Activated gamma-delta T cell treated with Interleukin-2 at 50 U/mL for 16 hours (primary cell): ENCODE measurements at regions not wholly inside any gene's neighbourhood (a gene's known extent, or its start where the extent isn't known, plus 50 kb on each side); places are given as distances from the start of the nearest gene placed in this dataset.
A peak's percentile ranks its signal among the peaks of the same experiment; 100 is the strongest.
"Not testable (repeated sequence)": the region's sequence is repeated elsewhere in the genome, so short reads cannot be mapped to it uniquely, and the experiment has no call there.

Experiments used
- DNase-seq: peaks from one replicate; pipeline ENCODE4 v3.0.0-alpha.2; 2020

- DNase-seq: no peak
Measured at GRCh38 chr15:69660114-69660513, 207.5 kb downstream of the RPLP1 start.

GRCh38 chr15:69660658-69661405, 208.2 kb downstream of the RPLP1 start:
- no peak for DNase-seq

GRCh38 chr15:69661446-69661845, 208.8 kb downstream of the RPLP1 start:
- no peak for DNase-seq

- no peak for DNase-seq
Measured at GRCh38 chr15:69661871-69662644, 209.4 kb downstream of the RPLP1 start.

- DNase-seq: no peak
Measured at GRCh38 chr15:69662645-69663000, 210.0 kb downstream of the RPLP1 start.

GRCh38 chr15:69663441-69663840, 210.8 kb downstream of the RPLP1 start:
- DNase-seq: no peak

GRCh38 chr15:69663982-69664381, 211.4 kb downstream of the RPLP1 start:
- DNase-seq: no peak

GRCh38 chr15:69664572-69665571, 212.3 kb downstream of the RPLP1 start:
- DNase-seq: no peak

- no peak for DNase-seq
Measured at GRCh38 chr15:69665641-69666111, 213.1 kb downstream of the RPLP1 start.

GRCh38 chr15:69666441-69666882, 213.8 kb downstream of the RPLP1 start:
- DNase-seq: peak; percentile 40

GRCh38 chr15:69666921-69667811, 214.5 kb downstream of the RPLP1 start:
- no peak for DNase-seq

- DNase-seq: no peak
Measured at GRCh38 chr15:69668039-69668705, 215.6 kb downstream of the RPLP1 start.

GRCh38 chr15:69668963-69669362, 216.3 kb downstream of the RPLP1 start:
- peak; percentile 51 for DNase-seq

GRCh38 chr15:69669446-69669845, 216.8 kb downstream of the RPLP1 start:
- DNase-seq: no peak

- DNase-seq: no peak
Measured at GRCh38 chr15:69673291-69673881, 220.8 kb downstream of the RPLP1 start.

GRCh38 chr15:69675731-69676130, 223.1 kb downstream of the RPLP1 start:
- DNase-seq: no peak

GRCh38 chr15:69677403-69677802, 224.8 kb downstream of the RPLP1 start:
- DNase-seq: no peak

- DNase-seq: peak; percentile 27
Measured at GRCh38 chr15:69679623-69680228, 227.1 kb downstream of the RPLP1 start.

- not testable (repeated sequence) for DNase-seq
Measured at GRCh38 chr15:69684823-69685222, 232.2 kb downstream of the RPLP1 start.
